GM12878 (cell line): ENCODE measurements at regions not wholly inside any gene's neighbourhood (a gene's known extent, or its start where the extent isn't known, plus 50 kb on each side); places are given as distances from the start of the nearest gene placed in this dataset.

Experiments used
- TAF1 ChIP-seq: IDR thresholded peaks from 2 replicates; pipeline ENCODE4 v1.6.1; 2011; ENCODE audit warnings: mild to moderate bottlenecking, low read depth, low read length, borderline replicate concordance
- ZNF217 ChIP-seq: fragments of 450-650 bp; IDR thresholded peaks from 2 replicates; pipeline ENCODE4 v1.6.1; 2017; ENCODE audit warnings: antibody characterized with exemption, mild to moderate bottlenecking

GRCh38 chr2:61677942-61678341 is 139.8 kb upstream of the XPO1 start:
- TF ChIP-seq ZNF217 (no peak), TAF1 (no peak)
